ENCODE measurements at regions not wholly inside any gene's neighbourhood (a gene's known extent, or its start where the extent isn't known, plus 50 kb on each side); places are given as distances from the start of the nearest gene placed in this dataset.
"Not testable (repeated sequence)": the region's sequence is repeated elsewhere in the genome, so short reads cannot be mapped to it uniquely, and the experiment has no call there.

DNA sequence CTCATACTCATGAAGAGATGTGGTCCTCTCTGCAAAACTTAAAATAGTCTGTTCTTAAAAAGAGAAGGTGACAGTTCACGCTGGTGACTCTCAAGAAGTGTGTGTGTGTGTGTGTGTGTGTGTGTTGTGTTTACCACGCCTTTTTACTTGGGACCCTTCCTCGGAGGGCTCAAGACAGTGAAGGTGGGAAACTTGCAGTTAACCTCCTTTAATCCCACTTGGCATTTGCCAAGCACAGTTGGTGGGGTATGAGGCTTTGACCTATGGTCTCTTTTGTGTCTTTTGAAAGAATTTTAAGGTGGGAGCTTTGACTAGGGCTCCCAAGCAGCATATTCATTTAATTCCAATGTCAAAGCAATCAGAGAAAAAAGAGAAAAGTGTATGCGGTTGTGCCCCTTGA lies 395.8 kb downstream of the TFAP2B start:
- no peaks in the 10 kb centered on the region for H3K9me3 ChIP-seq (ENCODE audit: control extremely low read depth in 1 of 3, control insufficient read depth in 2 of 3, insufficient read depth in 1 of 3, low read length in 2 of 3)
- no peaks in the 10 kb centered on the region for H3K27me3 ChIP-seq (replicated peaks in 1 of 4; ENCODE audit: control extremely low read depth in 1 of 4, control insufficient read depth in 3 of 4, insufficient read depth in 4 of 4, low read length in 3 of 4)
- Mint-ChIP-seq H3K27me3 (no peaks in the 10 kb centered on the region), H3K4me1 (no peaks in the 10 kb centered on the region), H3K9me3 (ENCODE audit: insufficient read depth) (no peaks in the 10 kb centered on the region), H3K4me3 (no peak overlapping the region), H3K27ac (no peak overlapping the region)
- no peak for TF ChIP-seq EZH2 (IDR thresholded peaks at IDR 0.05; ENCODE audit: borderline replicate concordance, insufficient read depth, low read depth, low read length, poor library complexity, severe bottlenecking)
- TF ChIP-seq, protein P1, sequence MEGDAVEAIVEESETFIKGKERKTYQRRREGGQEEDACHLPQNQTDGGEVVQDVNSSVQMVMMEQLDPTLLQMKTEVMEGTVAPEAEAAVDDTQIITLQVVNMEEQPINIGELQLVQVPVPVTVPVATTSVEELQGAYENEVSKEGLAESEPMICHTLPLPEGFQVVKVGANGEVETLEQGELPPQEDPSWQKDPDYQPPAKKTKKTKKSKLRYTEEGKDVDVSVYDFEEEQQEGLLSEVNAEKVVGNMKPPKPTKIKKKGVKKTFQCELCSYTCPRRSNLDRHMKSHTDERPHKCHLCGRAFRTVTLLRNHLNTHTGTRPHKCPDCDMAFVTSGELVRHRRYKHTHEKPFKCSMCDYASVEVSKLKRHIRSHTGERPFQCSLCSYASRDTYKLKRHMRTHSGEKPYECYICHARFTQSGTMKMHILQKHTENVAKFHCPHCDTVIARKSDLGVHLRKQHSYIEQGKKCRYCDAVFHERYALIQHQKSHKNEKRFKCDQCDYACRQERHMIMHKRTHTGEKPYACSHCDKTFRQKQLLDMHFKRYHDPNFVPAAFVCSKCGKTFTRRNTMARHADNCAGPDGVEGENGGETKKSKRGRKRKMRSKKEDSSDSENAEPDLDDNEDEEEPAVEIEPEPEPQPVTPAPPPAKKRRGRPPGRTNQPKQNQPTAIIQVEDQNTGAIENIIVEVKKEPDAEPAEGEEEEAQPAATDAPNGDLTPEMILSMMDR (IDR thresholded peaks at IDR 0.05): no peak
- no peak overlapping the region for H2AFZ ChIP-seq (ENCODE audit: insufficient read depth, low read depth, low read length, poor library complexity, severe bottlenecking)
- CTCF ChIA-PET: no interaction called here
- H3K4me3 ChIP-seq (ENCODE audit: control extremely low read depth in 1 of 5, extremely low read depth in 1 of 5, insufficient read depth in 1 of 5, low read depth in 2 of 5, low read length in 4 of 5): no peak overlapping the region
- intact Hi-C loops (cut with micrococcal nuclease): no loop called here
- no peaks in the 10 kb centered on the region for H4K20me1 ChIP-seq (ENCODE audit: control insufficient read depth, insufficient read depth, low read length, poor library complexity, severe bottlenecking)
- H3K79me2 ChIP-seq (ENCODE audit: control insufficient read depth, insufficient read depth, low read length): no peaks in the 10 kb centered on the region
- DNase-seq (no peak), ATAC-seq (ENCODE audit: low read depth) (no peak)
- H3K9ac ChIP-seq (ENCODE audit: low read length): no peak overlapping the region
- no peak overlapping the region for H3K27ac ChIP-seq (ENCODE audit: low read length in 2 of 2)
- no peak overlapping the region for H3K4me2 ChIP-seq (replicated peaks; ENCODE audit: low read depth, low read length, poor library complexity, severe bottlenecking)
- H3K36me3 ChIP-seq (replicated peaks in 1 of 2; ENCODE audit: control extremely low read depth in 1 of 2, control insufficient read depth in 1 of 2, extremely low read depth in 1 of 2, insufficient read depth in 2 of 2, low read length in 1 of 2): no peaks in the 10 kb centered on the region
- POLR2A ChIA-PET: no interaction called here
- WGBS (ENCODE audit: insufficient coverage): 67% methylated on average over 2 of the region's 4 CpGs
- no peaks in the 10 kb centered on the region for H3K4me1 ChIP-seq (ENCODE audit: control insufficient read depth in 2 of 2, insufficient read depth in 2 of 2, low read length in 2 of 2)

- Histone ChIP-seq H3K27ac (ENCODE audit: low read length in 2 of 2) (no peak overlapping the region), H2AFZ (ENCODE audit: insufficient read depth, low read depth, low read length, poor library complexity, severe bottlenecking) (no peak overlapping the region), H3K36me3 (replicated peaks in 1 of 2; ENCODE audit: control extremely low read depth in 1 of 2, control insufficient read depth in 1 of 2, extremely low read depth in 1 of 2, insufficient read depth in 2 of 2, low read length in 1 of 2) (no peaks in the 10 kb centered on the region), H3K4me2 (replicated peaks; ENCODE audit: low read depth, low read length, poor library complexity, severe bottlenecking) (no peak overlapping the region), H3K79me2 (ENCODE audit: control insufficient read depth, insufficient read depth, low read length) (no peaks in the 10 kb centered on the region), H3K4me1 (ENCODE audit: control insufficient read depth in 2 of 2, insufficient read depth in 2 of 2, low read length in 2 of 2) (no peaks in the 10 kb centered on the region), H3K9ac (ENCODE audit: low read length) (no peak overlapping the region), H3K9me3 (ENCODE audit: control extremely low read depth in 1 of 3, control insufficient read depth in 2 of 3, insufficient read depth in 1 of 3, low read length in 2 of 3) (no peaks in the 10 kb centered on the region), H3K27me3 (replicated peaks in 1 of 4; ENCODE audit: control extremely low read depth in 1 of 4, control insufficient read depth in 3 of 4, insufficient read depth in 4 of 4, low read length in 3 of 4) (no peaks in the 10 kb centered on the region), H4K20me1 (ENCODE audit: control insufficient read depth, insufficient read depth, low read length, poor library complexity, severe bottlenecking) (no peaks in the 10 kb centered on the region), H3K4me3 (ENCODE audit: control extremely low read depth in 1 of 5, extremely low read depth in 1 of 5, insufficient read depth in 1 of 5, low read depth in 2 of 5, low read length in 4 of 5) (no peak overlapping the region)
- TF ChIP-seq, protein P1 (IDR thresholded peaks at IDR 0.05): no peak
- no peak for TF ChIP-seq EZH2 (IDR thresholded peaks at IDR 0.05; ENCODE audit: borderline replicate concordance, insufficient read depth, low read depth, low read length, poor library complexity, severe bottlenecking)
- Mint-ChIP-seq H3K27ac (no peak overlapping the region), H3K27me3 (no peaks in the 10 kb centered on the region), H3K9me3 (ENCODE audit: insufficient read depth) (no peaks in the 10 kb centered on the region), H3K4me1 (no peaks in the 10 kb centered on the region), H3K4me3 (no peak overlapping the region)
- POLR2A ChIA-PET: no interaction called here
- no peak for ATAC-seq (ENCODE audit: low read depth)
- intact Hi-C loops (cut with micrococcal nuclease): no loop called here
- CTCF ChIA-PET: no interaction called here
- no peak for DNase-seq
- no CpG with 5 or more reads among the region's 3 CpGs for WGBS (ENCODE audit: insufficient coverage)
Observed at GRCh38 chr6:51218181-51218580, 399.5 kb downstream of the TFAP2B start.

DNA sequence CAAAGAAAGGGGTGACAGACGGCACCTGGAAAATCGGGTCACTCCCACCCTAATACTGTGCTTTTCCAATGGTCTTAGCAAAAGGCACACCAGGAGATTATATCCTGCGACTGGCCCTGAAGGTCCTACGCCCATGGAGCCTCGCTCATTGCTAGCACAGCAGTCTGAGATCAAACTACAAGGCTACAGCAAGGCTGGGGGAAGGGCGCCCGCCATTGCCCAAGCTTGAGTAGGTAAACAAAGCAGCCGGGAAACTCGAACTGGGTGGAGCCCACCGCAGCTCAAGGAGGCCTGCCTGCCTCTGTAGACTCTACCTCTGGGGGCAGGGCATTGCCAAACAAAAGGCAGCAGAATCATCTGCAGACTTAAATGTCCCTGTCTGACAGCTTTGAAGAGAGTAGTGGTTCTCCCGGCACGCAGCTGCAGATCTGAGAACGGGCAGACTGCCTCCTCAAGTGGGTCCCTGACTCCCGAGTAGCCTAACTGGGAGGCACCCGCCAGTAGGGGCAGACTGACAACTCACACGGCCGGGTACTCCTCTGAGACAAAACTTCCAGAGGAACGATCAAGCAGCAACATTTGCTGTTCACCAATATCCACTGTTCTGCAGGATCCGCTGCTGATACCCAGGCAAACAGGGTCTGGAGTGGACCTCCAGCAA lies 406.0 kb downstream of the TFAP2B start:
- H3K36me3 ChIP-seq (replicated peaks in 1 of 2; ENCODE audit: control extremely low read depth in 1 of 2, control insufficient read depth in 1 of 2, extremely low read depth in 1 of 2, insufficient read depth in 2 of 2, low read length in 1 of 2); H3K9me3 Mint-ChIP-seq (ENCODE audit: insufficient read depth); H4K20me1 ChIP-seq (ENCODE audit: control insufficient read depth, insufficient read depth, low read length, poor library complexity, severe bottlenecking); H3K9ac ChIP-seq (ENCODE audit: low read length); H3K4me3 Mint-ChIP-seq; H3K27me3 ChIP-seq (replicated peaks in 1 of 4; ENCODE audit: control extremely low read depth in 1 of 4, control insufficient read depth in 3 of 4, insufficient read depth in 4 of 4, low read length in 3 of 4); H3K4me1 ChIP-seq (ENCODE audit: control insufficient read depth in 2 of 2, insufficient read depth in 2 of 2, low read length in 2 of 2); CTCF ChIA-PET; H3K4me2 ChIP-seq (replicated peaks; ENCODE audit: low read depth, low read length, poor library complexity, severe bottlenecking); H3K27ac Mint-ChIP-seq; H3K27ac ChIP-seq (ENCODE audit: low read length in 2 of 2); H3K79me2 ChIP-seq (ENCODE audit: control insufficient read depth, insufficient read depth, low read length); H3K4me1 Mint-ChIP-seq; DNase-seq; POLR2A ChIA-PET; H3K4me3 ChIP-seq (ENCODE audit: control extremely low read depth in 1 of 5, extremely low read depth in 1 of 5, insufficient read depth in 1 of 5, low read depth in 2 of 5, low read length in 4 of 5); H2AFZ ChIP-seq (ENCODE audit: insufficient read depth, low read depth, low read length, poor library complexity, severe bottlenecking); H3K9me3 ChIP-seq (ENCODE audit: control extremely low read depth in 1 of 3, control insufficient read depth in 2 of 3, insufficient read depth in 1 of 3, low read length in 2 of 3); H3K27me3 Mint-ChIP-seq; ATAC-seq (ENCODE audit: low read depth): not testable (repeated sequence)
- intact Hi-C loops (cut with micrococcal nuclease): loop anchor here (5.0 kb wide), 1 partner anchor 92 kb away; no protein-coding TSS in a partner anchor
- WGBS (ENCODE audit: insufficient coverage): 89% methylated on average over 16 of the region's 19 CpGs

Measured in B cell (primary cell).